Nephron (organoid): ENCODE measurements at regions not wholly inside any gene's neighbourhood (a gene's known extent, or its start where the extent isn't known, plus 50 kb on each side); places are given as distances from the start of the nearest gene placed in this dataset.
A peak's percentile ranks its signal among the peaks of the same experiment; 100 is the strongest.

Source experiments
- H3K27ac Mint-ChIP-seq, 3 experiments: 2 replicates each; pipeline ENCODE4 v1.8.0; 2020; ENCODE audit warnings: mixed read lengths in 3 of 3, mild to moderate bottlenecking in 2 of 3, moderate library complexity in 1 of 3
- H3K27me3 Mint-ChIP-seq: 2 replicates; pipeline ENCODE4 v1.8.0; 2021; ENCODE audit warnings: low read depth, mild to moderate bottlenecking, moderate library complexity, mixed read lengths
- H3K36me3 Mint-ChIP-seq: 2 replicates; pipeline ENCODE4 v1.8.0; 2020; ENCODE audit warnings: low read depth, mixed read lengths
- H3K4me1 Mint-ChIP-seq: 2 replicates; pipeline ENCODE4 v1.8.0; 2020; ENCODE audit warnings: mixed read lengths
- H3K4me3 Mint-ChIP-seq, 3 experiments: 2 replicates each; pipeline ENCODE4 v1.8.0; 2020; ENCODE audit warnings: mild to moderate bottlenecking in 3 of 3, mixed read lengths in 3 of 3, moderate library complexity in 2 of 3
- H3K9me3 Mint-ChIP-seq: 2 replicates; pipeline ENCODE4 v1.8.0; 2020; ENCODE audit warnings: mixed read lengths
- CTCF ChIP-seq, 3 experiments: fragments of 200-600 bp; sonication (generic); IDR thresholded peaks; one replicate each; pipeline ENCODE4 v1.5.0; 2021; ENCODE audit warnings: antibody characterized with exemption in 3 of 3; ENCODE audit not compliant: unreplicated experiment in 3 of 3

GRCh38 chr14:66360366-66360926 is 125.7 kb upstream of the CCDC196 start:
- no peaks in the 10 kb centered on the region for H3K9me3 Mint-ChIP-seq

GRCh38 chr14:66361013-66361412 is 125.2 kb upstream of the CCDC196 start:
- TF ChIP-seq CTCF (IDR thresholded peaks at IDR 0.05; ENCODE audit: unreplicated experiment in 3 of 3), result no peak
- Mint-ChIP-seq H3K36me3 (no peaks in the 10 kb centered on the region), H3K27ac (peak overlapping the region; percentile 70 to 93 (median 81)), H3K4me1 (peaks cover 21% of the 10 kb centered on the region), H3K4me3 (no peak overlapping the region), H3K9me3 (no peaks in the 10 kb centered on the region), H3K27me3 (peaks cover 8% of the 10 kb centered on the region)

More at GRCh38 chr14:66360366-66360926, 125.7 kb upstream of the CCDC196 start:
- Mint-ChIP-seq H3K27ac (peak overlapping the region; percentile 70 to 93 (median 81)), H3K4me3 (peak overlapping the region in 2 of 3 experiments; percentile 30 to 34), H3K36me3 (no peaks in the 10 kb centered on the region), H3K27me3 (peaks cover 4% of the 10 kb centered on the region), H3K4me1 (peaks cover 21% of the 10 kb centered on the region)
- no peak for TF ChIP-seq CTCF (IDR thresholded peaks at IDR 0.05; ENCODE audit: unreplicated experiment in 3 of 3)

GRCh38 chr14:66365388-66365787 is 120.8 kb upstream of the CCDC196 start:
- no peaks in the 10 kb centered on the region for H3K36me3 Mint-ChIP-seq
- no peak overlapping the region for H3K4me3 Mint-ChIP-seq
- peaks cover 10% of the 10 kb centered on the region for H3K27me3 Mint-ChIP-seq
- no peak for TF ChIP-seq CTCF (IDR thresholded peaks at IDR 0.05; ENCODE audit: unreplicated experiment in 3 of 3)
- peak overlapping the region in 2 of 3 experiments; percentile 5 to 15 for H3K27ac Mint-ChIP-seq
- H3K4me1 Mint-ChIP-seq, result peaks cover 9% of the 10 kb centered on the region
- no peaks in the 10 kb centered on the region for H3K9me3 Mint-ChIP-seq

GRCh38 chr14:66369157-66369697 is 116.9 kb upstream of the CCDC196 start:
- Mint-ChIP-seq H3K27me3 (peaks cover 10% of the 10 kb centered on the region), H3K9me3 (no peaks in the 10 kb centered on the region), H3K4me3 (no peak overlapping the region), H3K36me3 (no peaks in the 10 kb centered on the region), H3K27ac (no peak overlapping the region), H3K4me1 (no peaks in the 10 kb centered on the region)
- no peak for TF ChIP-seq CTCF (IDR thresholded peaks at IDR 0.05; ENCODE audit: unreplicated experiment in 3 of 3)

GRCh38 chr14:66371776-66372175 is 114.4 kb upstream of the CCDC196 start:
- Mint-ChIP-seq H3K36me3 (no peaks in the 10 kb centered on the region), H3K4me3 (no peak overlapping the region), H3K27me3 (peaks cover 5% of the 10 kb centered on the region), H3K4me1 (peaks cover 13% of the 10 kb centered on the region), H3K9me3 (no peaks in the 10 kb centered on the region), H3K27ac (no peak overlapping the region)
- TF ChIP-seq CTCF (IDR thresholded peaks at IDR 0.05; ENCODE audit: unreplicated experiment in 3 of 3), result no peak
